A673 (cell line): ENCODE measurements at regions not wholly inside any gene's neighbourhood (a gene's known extent, or its start where the extent isn't known, plus 50 kb on each side); places are given as distances from the start of the nearest gene placed in this dataset.

Experiments
- BruUV-seq: library from RNA; stranded (reverse); fragments of 400-500 nt; replicated peaks from 2 replicates; lab custom pipeline; 2021; lab: Mats Ljungman, UMichigan
- CTCF ChIA-PET: fragments of 300-600 bp; sonication (Branson Sonifier 250); formaldehyde crosslinking; loops from one replicate; lab custom pipeline; 2022; ENCODE audit warnings: antibody characterized with exemption; lab: Charles Lee
- POLR2A ChIA-PET: fragments of 300-600 bp; sonication (Branson Sonifier 250); formaldehyde crosslinking; loops from one replicate; lab custom pipeline; 2022; ENCODE audit warnings: antibody characterized with exemption; ENCODE audit not compliant: low non-redundant PET; lab: Charles Lee
- DNase-seq: peaks from one replicate; pipeline ENCODE4 v3.0.0-alpha.2; 2015; ENCODE audit warnings: low spot score
- H3K27ac ChIP-seq: fragments of 200-600 bp; sonication (generic); 2 replicates; pipeline ENCODE4 v1.5.1; 2016; ENCODE audit warnings: mixed run types, low read depth, mild to moderate bottlenecking, mixed read lengths, antibody characterized with exemption, low read length; ENCODE audit not compliant: poor library complexity, severe bottlenecking
- H3K27me3 ChIP-seq: fragments of 200-600 bp; sonication (generic); replicated peaks from 2 replicates; pipeline ENCODE4 v1.6.1; 2017; ENCODE audit warnings: mixed run types, low read depth, mild to moderate bottlenecking, mixed read lengths, antibody characterized with exemption, low read length; ENCODE audit not compliant: insufficient read depth, poor library complexity
- H3K36me3 ChIP-seq: fragments of 200-600 bp; sonication (generic); 2 replicates; pipeline ENCODE4 v1.6.1; 2016; ENCODE audit warnings: mixed run types, mild to moderate bottlenecking, mixed read lengths, antibody characterized with exemption, low read length; ENCODE audit not compliant: insufficient read depth, poor library complexity, severe bottlenecking
- H3K4me1 ChIP-seq: fragments of 200-600 bp; sonication (generic); 2 replicates; pipeline ENCODE4 v1.6.1; 2017; ENCODE audit warnings: mixed run types, mild to moderate bottlenecking, mixed read lengths, antibody characterized with exemption, low read length; ENCODE audit not compliant: insufficient read depth, poor library complexity, severe bottlenecking
- H3K4me3 ChIP-seq: fragments of 200-600 bp; sonication (generic); 2 replicates; pipeline ENCODE4 v1.5.1; 2016; ENCODE audit warnings: low read depth, mixed run types, mild to moderate bottlenecking, mixed read lengths, low read length; ENCODE audit not compliant: poor library complexity, severe bottlenecking
- H3K9me3 ChIP-seq: fragments of 200-600 bp; sonication (generic); 2 replicates; pipeline ENCODE4 v1.6.1; 2016; ENCODE audit warnings: mixed run types, low read depth, mild to moderate bottlenecking, mixed read lengths, antibody characterized with exemption, low read length; ENCODE audit not compliant: poor library complexity, severe bottlenecking
- EZH2 ChIP-seq: fragments of 200-600 bp; sonication (generic); IDR thresholded peaks from 2 replicates; pipeline ENCODE4 v1.6.1; 2017; ENCODE audit warnings: borderline replicate concordance, low read depth, mild to moderate bottlenecking, mixed read lengths, antibody characterized with exemption, low read length; ENCODE audit not compliant: poor library complexity, severe bottlenecking
- intact Hi-C: fragments of 100-400 bp; cut with micrococcal nuclease; formaldehyde crosslinking; loops from one replicate; pipeline ENCODE4 v1.10.0; 2022; ENCODE audit not compliant: unreplicated experiment
- TF ChIP-seq, protein P1 (sequence below): fragments of 300-800, 200-600 bp; sonication (generic); conservative IDR thresholded peaks from 2 replicates; pipeline ENCODE4 v1.5.1; 2017; ENCODE audit warnings: low read depth, mild to moderate bottlenecking, antibody characterized with exemption, low read length, moderate library complexity, mixed read lengths

DNA sequence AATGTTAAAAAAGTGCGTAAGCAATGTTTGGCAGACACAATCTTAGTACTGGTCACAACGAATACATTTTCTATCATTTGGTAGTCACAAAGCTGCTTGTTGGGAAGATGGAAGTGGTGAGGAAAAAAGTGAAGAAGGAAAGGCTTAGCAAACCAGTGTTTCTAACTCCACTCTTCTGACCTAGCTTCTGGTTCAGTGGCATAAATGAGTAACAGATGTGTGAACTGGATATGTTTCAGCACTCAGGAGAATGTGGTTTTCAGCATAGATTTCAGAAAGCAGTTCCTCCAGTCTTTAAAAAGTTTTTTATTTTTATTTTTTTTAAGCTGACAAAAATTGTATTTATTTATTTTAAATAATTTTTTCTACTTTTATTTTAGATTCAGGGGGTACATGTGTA, 357.1 kb downstream of the CPS1 start:
- no peaks in the 10 kb centered on the region for H3K36me3 ChIP-seq
- no TSS peak for BruUV-seq
- TF ChIP-seq, protein P1, sequence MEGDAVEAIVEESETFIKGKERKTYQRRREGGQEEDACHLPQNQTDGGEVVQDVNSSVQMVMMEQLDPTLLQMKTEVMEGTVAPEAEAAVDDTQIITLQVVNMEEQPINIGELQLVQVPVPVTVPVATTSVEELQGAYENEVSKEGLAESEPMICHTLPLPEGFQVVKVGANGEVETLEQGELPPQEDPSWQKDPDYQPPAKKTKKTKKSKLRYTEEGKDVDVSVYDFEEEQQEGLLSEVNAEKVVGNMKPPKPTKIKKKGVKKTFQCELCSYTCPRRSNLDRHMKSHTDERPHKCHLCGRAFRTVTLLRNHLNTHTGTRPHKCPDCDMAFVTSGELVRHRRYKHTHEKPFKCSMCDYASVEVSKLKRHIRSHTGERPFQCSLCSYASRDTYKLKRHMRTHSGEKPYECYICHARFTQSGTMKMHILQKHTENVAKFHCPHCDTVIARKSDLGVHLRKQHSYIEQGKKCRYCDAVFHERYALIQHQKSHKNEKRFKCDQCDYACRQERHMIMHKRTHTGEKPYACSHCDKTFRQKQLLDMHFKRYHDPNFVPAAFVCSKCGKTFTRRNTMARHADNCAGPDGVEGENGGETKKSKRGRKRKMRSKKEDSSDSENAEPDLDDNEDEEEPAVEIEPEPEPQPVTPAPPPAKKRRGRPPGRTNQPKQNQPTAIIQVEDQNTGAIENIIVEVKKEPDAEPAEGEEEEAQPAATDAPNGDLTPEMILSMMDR: no peak
- TF ChIP-seq EZH2: no peak
- POLR2A ChIA-PET: no interaction called here
- no peak overlapping the region for H3K27ac ChIP-seq
- no peaks in the 10 kb centered on the region for H3K9me3 ChIP-seq
- CTCF ChIA-PET: no interaction called here
- H3K27me3 ChIP-seq: no peaks in the 10 kb centered on the region
- no peak for DNase-seq
- H3K4me3 ChIP-seq: no peak overlapping the region
- no peaks in the 10 kb centered on the region for H3K4me1 ChIP-seq
- intact Hi-C loops: no loop called here

- intact Hi-C loops: no loop called here
- ChIA-PET POLR2A (no interaction called here), CTCF (no interaction called here)
- no TSS peak for BruUV-seq
- Histone ChIP-seq H3K4me3 (no peak overlapping the region), H3K9me3 (no peaks in the 10 kb centered on the region), H3K27ac (no peak overlapping the region), H3K4me1 (no peaks in the 10 kb centered on the region), H3K36me3 (no peaks in the 10 kb centered on the region), H3K27me3 (no peaks in the 10 kb centered on the region)
- TF ChIP-seq, protein P1: no peak
- TF ChIP-seq EZH2: no peak
- no peak for DNase-seq
These were observed 359.5 kb downstream of the CPS1 start for GRCh38 chr2:210915912-210916311.

GRCh38 chr2:210917465-210917864, 361.1 kb downstream of the CPS1 start:
- Histone ChIP-seq H3K4me3 (no peak overlapping the region), H3K27ac (no peak overlapping the region), H3K9me3 (no peaks in the 10 kb centered on the region), H3K4me1 (no peaks in the 10 kb centered on the region), H3K36me3 (no peaks in the 10 kb centered on the region), H3K27me3 (no peaks in the 10 kb centered on the region)
- no TSS peak for BruUV-seq
- intact Hi-C loops: no loop called here
- DNase-seq: no peak
- CTCF ChIA-PET: no interaction called here
- TF ChIP-seq EZH2: no peak
- TF ChIP-seq, protein P1: no peak
- POLR2A ChIA-PET: no interaction called here
